HEK293 (cell line): ENCODE measurements at regions not wholly inside any gene's neighbourhood (a gene's known extent, or its start where the extent isn't known, plus 50 kb on each side); places are given as distances from the start of the nearest gene placed in this dataset.

Source experiments
- CTCF ChIA-PET: fragments of 350-600 bp; formaldehyde crosslinking; extraction: SDS; loops from one replicate; lab custom pipeline; 2021; ENCODE audit warnings: antibody characterized with exemption; lab: Yijun Ruan, JAX
- POLR2A ChIA-PET: fragments of 300-600 bp; formaldehyde crosslinking; extraction: SDS; loops from one replicate; lab custom pipeline; 2020; ENCODE audit warnings: antibody characterized with exemption, inconsistent platforms; lab: Yijun Ruan, JAX
- H3K27ac ChIP-seq: fragments of 200-500 bp; sonication (Bioruptor generic); 2 replicates; pipeline ENCODE4 v1.5.1; 2014; ENCODE audit warnings: low read depth, low read length, control low read depth, inconsistent platforms; ENCODE audit errors: extremely low read depth
- H3K36me3 ChIP-seq, 2 experiments: fragments of 200-500 bp in 1 of 2; sonication (Bioruptor generic) in 1 of 2; 1 replicate in 1 of 2; 2 replicates in 1 of 2; pipeline ENCODE4 v1.5.1; 2014 to 2017; ENCODE audit warnings: inconsistent platforms in 2 of 2, low read length in 2 of 2; ENCODE audit not compliant: control insufficient read depth in 2 of 2, insufficient read depth in 1 of 2
- H3K4me1 ChIP-seq: fragments of 200-500 bp; sonication (Bioruptor generic); 2 replicates; pipeline ENCODE4 v1.5.1; 2014; ENCODE audit warnings: mild to moderate bottlenecking, low read length, inconsistent platforms; ENCODE audit not compliant: control insufficient read depth, insufficient read depth
- H3K4me3 ChIP-seq: 2 replicates; pipeline ENCODE4 v1.5.1; 2011; ENCODE audit warnings: low read depth, mild to moderate bottlenecking, control low read depth, low read length, moderate library complexity
- H3K9me3 ChIP-seq: fragments of 200-500 bp; sonication (Bioruptor generic); 2 replicates; pipeline ENCODE4 v1.5.1; 2014; ENCODE audit warnings: low read depth, low read length, inconsistent platforms; ENCODE audit not compliant: control insufficient read depth, insufficient read depth
- ATF2 ChIP-seq: fragments of 450-650 bp; formaldehyde crosslinking; IDR thresholded peaks from 2 replicates; pipeline ENCODE4 v1.5.1; 2016; ENCODE audit warnings: missing biosample characterization, missing genetic modification characterization, low read depth
- FEZF1 ChIP-seq: fragments of 450-650 bp; formaldehyde crosslinking; IDR thresholded peaks from 2 replicates; pipeline ENCODE4 v1.5.1; 2016; ENCODE audit warnings: missing biosample characterization, missing genetic modification characterization
- HOXA7 ChIP-seq: sonication (generic); formaldehyde crosslinking; IDR thresholded peaks from 2 replicates; pipeline ENCODE4 v1.8.1; 2022; ENCODE audit warnings: missing genetic modification reagents, borderline replicate concordance
- SALL2 ChIP-seq: fragments of 450-650 bp; formaldehyde crosslinking; IDR thresholded peaks from 2 replicates; pipeline ENCODE4 v1.5.0; 2017; ENCODE audit warnings: missing biosample characterization, mild to moderate bottlenecking, missing genetic modification characterization, borderline replicate concordance
- WT1 ChIP-seq: fragments of 450-650 bp; formaldehyde crosslinking; IDR thresholded peaks from 2 replicates; pipeline ENCODE4 v1.5.1; 2016; ENCODE audit warnings: missing biosample characterization, missing genetic modification characterization
- ZBTB44 ChIP-seq: fragments of 450-650 bp; IDR thresholded peaks from 2 replicates; pipeline ENCODE4 v1.5.1; 2018; ENCODE audit warnings: missing biosample characterization, mild to moderate bottlenecking, missing genetic modification characterization
- ZBTB49 ChIP-seq: fragments of 450-650 bp; formaldehyde crosslinking; IDR thresholded peaks from 2 replicates; pipeline ENCODE4 v1.5.1; 2016; ENCODE audit warnings: missing biosample characterization, missing genetic modification characterization, low read depth
- ZIC2 ChIP-seq: fragments of 450-650 bp; formaldehyde crosslinking; IDR thresholded peaks from 2 replicates; pipeline ENCODE4 v1.5.1; 2016; ENCODE audit warnings: missing biosample characterization, missing genetic modification characterization
- ZNF133 ChIP-seq: fragments of 450-650 bp; formaldehyde crosslinking; IDR thresholded peaks from 2 replicates; pipeline ENCODE4 v1.5.1; 2016; ENCODE audit warnings: missing biosample characterization, missing genetic modification characterization
- ZNF146 ChIP-seq: fragments of 450-650 bp; formaldehyde crosslinking; IDR thresholded peaks from 2 replicates; pipeline ENCODE4 v1.5.1; 2016; ENCODE audit warnings: missing biosample characterization, missing genetic modification characterization
- ZNF335 ChIP-seq: fragments of 450-650 bp; formaldehyde crosslinking; conservative IDR thresholded peaks from 2 replicates; pipeline ENCODE4 v1.5.1; 2016; ENCODE audit warnings: missing biosample characterization, missing genetic modification characterization
- ZNF416 ChIP-seq: fragments of 450-650 bp; formaldehyde crosslinking; IDR thresholded peaks from 2 replicates; pipeline ENCODE4 v1.5.1; 2016; ENCODE audit warnings: missing biosample characterization, missing genetic modification characterization
- ZNF513 ChIP-seq: fragments of 450-650 bp; IDR thresholded peaks from 2 replicates; pipeline ENCODE4 v1.5.1; 2018; ENCODE audit warnings: missing biosample characterization, missing genetic modification characterization
- ZNF558 ChIP-seq: fragments of 450-650 bp; formaldehyde crosslinking; IDR thresholded peaks from 2 replicates; pipeline ENCODE4 v1.5.1; 2016; ENCODE audit warnings: missing biosample characterization, missing genetic modification characterization
- ZNF623 ChIP-seq: fragments of 450-650 bp; formaldehyde crosslinking; IDR thresholded peaks from 2 replicates; pipeline ENCODE4 v1.5.1; 2016; ENCODE audit warnings: missing biosample characterization, missing genetic modification characterization
- ZNF629 ChIP-seq: fragments of 450-650 bp; formaldehyde crosslinking; IDR thresholded peaks from 2 replicates; pipeline ENCODE4 v1.5.1; 2017; ENCODE audit warnings: missing biosample characterization, missing genetic modification characterization
- ZNF660 ChIP-seq: fragments of 450-650 bp; IDR thresholded peaks from 2 replicates; pipeline ENCODE4 v1.5.1; 2018; ENCODE audit warnings: missing biosample characterization, mild to moderate bottlenecking, missing genetic modification characterization
- ZNF692 ChIP-seq: fragments of 450-650 bp; formaldehyde crosslinking; IDR thresholded peaks from 2 replicates; pipeline ENCODE4 v1.5.1; 2016; ENCODE audit warnings: missing biosample characterization, missing genetic modification characterization
- ZNF768 ChIP-seq: fragments of 450-650 bp; formaldehyde crosslinking; IDR thresholded peaks from 2 replicates; pipeline ENCODE4 v1.5.1; 2018; ENCODE audit warnings: missing biosample characterization, mild to moderate bottlenecking, missing genetic modification characterization
- ZNF792 ChIP-seq: fragments of 450-650 bp; formaldehyde crosslinking; IDR thresholded peaks from 2 replicates; pipeline ENCODE4 v1.5.1; 2016; ENCODE audit warnings: missing biosample characterization, missing genetic modification characterization
- ZXDB ChIP-seq: fragments of 450-650 bp; formaldehyde crosslinking; IDR thresholded peaks from 2 replicates; pipeline ENCODE4 v1.5.1; 2016; ENCODE audit warnings: missing biosample characterization, missing genetic modification characterization

GRCh38 chr4:41874398-41874797 lies 60.8 kb upstream of the TMEM33 start:
- no peak overlapping the region for H3K4me3 ChIP-seq
- no peaks in the 10 kb centered on the region for H3K36me3 ChIP-seq
- CTCF ChIA-PET, result interaction anchor here (0.7 to 1.3 kb wide), 2 partner anchors 13 to 170 kb away, joined by 3 to 5 read pairs; no protein-coding TSS in a partner anchor
- POLR2A ChIA-PET, result no interaction called here
- H3K27ac ChIP-seq, result no peak overlapping the region
- TF ChIP-seq ZNF623 (tag by site-specific recombination) (no peak), ZNF146 (no peak), WT1 (tag by site-specific recombination) (no peak), ZNF558 (tag by site-specific recombination) (no peak), ZXDB (no peak)
- H3K4me1 ChIP-seq, result no peaks in the 10 kb centered on the region
- no peaks in the 10 kb centered on the region for H3K9me3 ChIP-seq

GRCh38 chr4:41873380-41874295 lies 61.6 kb upstream of the TMEM33 start:
- no peak overlapping the region for H3K4me3 ChIP-seq
- H3K9me3 ChIP-seq, result no peaks in the 10 kb centered on the region
- no peak overlapping the region for H3K27ac ChIP-seq
- POLR2A ChIA-PET, result no interaction called here
- CTCF ChIA-PET, result interaction anchor here (0.7 to 1.3 kb wide), 2 partner anchors 14 to 170 kb away, joined by 3 to 5 read pairs; no protein-coding TSS in a partner anchor
- H3K36me3 ChIP-seq, result no peaks in the 10 kb centered on the region
- no peaks in the 10 kb centered on the region for H3K4me1 ChIP-seq
- TF ChIP-seq ZNF792 (no peak), ZBTB49 (no peak), HOXA7 (CRISPR knock-in tag) (no peak), ZNF335 (no peak), ZNF513 (no peak), ATF2 (tag by site-specific recombination) (no peak), ZNF692 (no peak)

- POLR2A ChIA-PET, result no interaction called here
- H3K9me3 ChIP-seq, result no peaks in the 10 kb centered on the region
- no peak overlapping the region for H3K27ac ChIP-seq
- CTCF ChIA-PET, result no interaction called here
- H3K4me1 ChIP-seq, result no peaks in the 10 kb centered on the region
- H3K36me3 ChIP-seq, result no peaks in the 10 kb centered on the region
- H3K4me3 ChIP-seq, result no peak overlapping the region
- no peak for TF ChIP-seq ZNF629 (tag by site-specific recombination)
- TF ChIP-seq ZNF133 (tag by site-specific recombination), result no peak
- no peak for TF ChIP-seq ZBTB49
- TF ChIP-seq FEZF1 (tag by site-specific recombination), result no peak
- TF ChIP-seq ZBTB44 (tag by site-specific recombination), result no peak
- TF ChIP-seq ZNF416 (tag by site-specific recombination), result no peak
- no peak for TF ChIP-seq ZNF768 (tag by site-specific recombination)
- no peak for TF ChIP-seq SALL2 (tag by site-specific recombination)
- no peak for TF ChIP-seq ZIC2 (tag by site-specific recombination)
- TF ChIP-seq ZNF660 (tag by site-specific recombination), result no peak
Observed at GRCh38 chr4:41870035-41870434, 65.2 kb upstream of the TMEM33 start.
